HepG2 (cell line): ENCODE measurements at regions not wholly inside any gene's neighbourhood (a gene's known extent, or its start where the extent isn't known, plus 50 kb on each side); places are given as distances from the start of the nearest gene placed in this dataset.
A peak's percentile ranks its signal among the peaks of the same experiment; 100 is the strongest.

Source experiments
- ATF2 ChIP-seq: sonication (generic); formaldehyde crosslinking; IDR thresholded peaks from 2 replicates; pipeline ENCODE4 v1.4.0; 2020; ENCODE audit warnings: missing genetic modification reagents
- BATF2 ChIP-seq: sonication (generic); formaldehyde crosslinking; IDR thresholded peaks from 2 replicates; pipeline ENCODE4 v1.8.0; 2022; ENCODE audit warnings: mild to moderate bottlenecking, missing genetic modification reagents, moderate library complexity
- FOXK1 ChIP-seq: sonication (generic); formaldehyde crosslinking; IDR thresholded peaks from 2 replicates; pipeline ENCODE4 v1.4.0; 2020; ENCODE audit warnings: low read depth, missing genetic modification reagents, borderline replicate concordance
- FOXO4 ChIP-seq: sonication (generic); formaldehyde crosslinking; conservative IDR thresholded peaks from 2 replicates; pipeline ENCODE4 v1.8.1; 2023; ENCODE audit warnings: missing genetic modification reagents
- KLF11 ChIP-seq: IDR thresholded peaks from 2 replicates; pipeline ENCODE4 v1.6.1; 2016; ENCODE audit warnings: missing compliant biosample characterization
- MLLT10 ChIP-seq: sonication (generic); formaldehyde crosslinking; IDR thresholded peaks from 2 replicates; pipeline ENCODE4 v1.4.0; 2020; ENCODE audit warnings: missing genetic modification reagents
- MNT ChIP-seq: fragments of 450-650 bp; IDR thresholded peaks from 2 replicates; pipeline ENCODE4 v1.6.1; 2016
- RCOR2 ChIP-seq: IDR thresholded peaks from 2 replicates; pipeline ENCODE4 v1.6.1; 2016; ENCODE audit warnings: missing biosample characterization, missing genetic modification reagents
- RNF2 ChIP-seq: fragments of 450-650 bp; conservative IDR thresholded peaks from 2 replicates; pipeline ENCODE4 v1.6.1; 2016; ENCODE audit warnings: low read depth
- RNF219 ChIP-seq: sonication (generic); formaldehyde crosslinking; IDR thresholded peaks from 2 replicates; pipeline ENCODE4 v1.5.0; 2020; ENCODE audit warnings: mild to moderate bottlenecking, missing genetic modification reagents
- SAP130 ChIP-seq: IDR thresholded peaks from 2 replicates; pipeline ENCODE4 v1.6.1; 2016; ENCODE audit warnings: low read depth
- THYN1 ChIP-seq: sonication (generic); formaldehyde crosslinking; IDR thresholded peaks from 2 replicates; pipeline ENCODE4 v1.8.1; 2023; ENCODE audit warnings: low read depth, mild to moderate bottlenecking, moderate library complexity, missing genetic modification reagents, borderline replicate concordance
- XBP1 ChIP-seq: sonication (generic); formaldehyde crosslinking; IDR thresholded peaks from 2 replicates; pipeline ENCODE4 v1.5.0; 2020; ENCODE audit warnings: missing genetic modification reagents
- YEATS4 ChIP-seq: sonication (generic); formaldehyde crosslinking; IDR thresholded peaks from 2 replicates; pipeline ENCODE4 v1.4.0; 2020; ENCODE audit warnings: missing genetic modification reagents, borderline replicate concordance
- YY1 ChIP-seq: IDR thresholded peaks from 2 replicates; pipeline ENCODE4 v1.6.1; 2011; ENCODE audit warnings: low read length, low read depth, moderate library complexity, mild to moderate bottlenecking; ENCODE audit not compliant: insufficient read depth, insufficient replicate concordance
- ZBTB8A ChIP-seq: sonication (generic); formaldehyde crosslinking; IDR thresholded peaks from 2 replicates; pipeline ENCODE4 v1.4.0; 2020; ENCODE audit warnings: mild to moderate bottlenecking, low read depth, missing genetic modification reagents, borderline replicate concordance
- ZNF10 ChIP-seq: sonication (generic); formaldehyde crosslinking; IDR thresholded peaks from 2 replicates; pipeline ENCODE4 v1.4.0; 2020; ENCODE audit warnings: mild to moderate bottlenecking, low read depth, missing genetic modification reagents, borderline replicate concordance
- ZNF274 ChIP-seq: sonication (generic); formaldehyde crosslinking; IDR thresholded peaks from 2 replicates; pipeline ENCODE4 v1.5.1; 2020; ENCODE audit warnings: mild to moderate bottlenecking, missing genetic modification reagents
- ZNF501 ChIP-seq: sonication (generic); formaldehyde crosslinking; IDR thresholded peaks from 2 replicates; pipeline ENCODE4 v1.5.1; 2020; ENCODE audit warnings: mild to moderate bottlenecking, moderate library complexity, missing genetic modification reagents
- ZNF550 ChIP-seq: sonication (generic); formaldehyde crosslinking; IDR thresholded peaks from 2 replicates; pipeline ENCODE4 v1.4.0; 2020; ENCODE audit warnings: mild to moderate bottlenecking, missing genetic modification reagents, borderline replicate concordance
- ZNF709 ChIP-seq: sonication (generic); formaldehyde crosslinking; IDR thresholded peaks from 2 replicates; pipeline ENCODE4 v1.5.0; 2020; ENCODE audit warnings: mild to moderate bottlenecking, missing genetic modification reagents
- ZNF747 ChIP-seq: sonication (generic); formaldehyde crosslinking; IDR thresholded peaks from 2 replicates; pipeline ENCODE4 v1.8.1; 2023; ENCODE audit warnings: missing genetic modification reagents, mild to moderate bottlenecking, borderline replicate concordance
- ZNF773 ChIP-seq: sonication (generic); formaldehyde crosslinking; IDR thresholded peaks from 2 replicates; pipeline ENCODE4 v1.4.0; 2020; ENCODE audit warnings: missing genetic modification reagents, borderline replicate concordance
- ZNF784 ChIP-seq: sonication (generic); formaldehyde crosslinking; IDR thresholded peaks from 2 replicates; pipeline ENCODE4 v1.5.1; 2020; ENCODE audit warnings: missing genetic modification reagents, mild to moderate bottlenecking, borderline replicate concordance

GRCh38 chr5:155460501-155460931 is 447.0 kb downstream of the KIF4B start (continued):
- peak; percentile 60; the same call in 1 of the 2 replicates for TF ChIP-seq KLF11
- peak; percentile 72; the same call in 1 of the 2 replicates for TF ChIP-seq RCOR2 (CRISPR knock-in tag)
- no peak for TF ChIP-seq ZNF501 (CRISPR knock-in tag)
- no peak for TF ChIP-seq ZNF709 (CRISPR knock-in tag)
- no peak for TF ChIP-seq RNF2
- TF ChIP-seq MLLT10 (CRISPR knock-in tag) = no peak
- no peak for TF ChIP-seq BATF2 (CRISPR knock-in tag)
- TF ChIP-seq RNF219 (CRISPR knock-in tag) = no peak
- TF ChIP-seq XBP1 = no peak
- TF ChIP-seq ATF2 (CRISPR knock-in tag) = peak; percentile 67
- no peak for TF ChIP-seq FOXO4 (CRISPR knock-in tag)
- no peak for TF ChIP-seq ZNF274
- TF ChIP-seq ZNF747 (CRISPR knock-in tag) = no peak
- TF ChIP-seq ZNF773 (CRISPR knock-in tag) = no peak
- no peak for TF ChIP-seq THYN1 (CRISPR knock-in tag)
- TF ChIP-seq ZBTB8A = no peak
- no peak for TF ChIP-seq YY1
- TF ChIP-seq FOXK1 (CRISPR knock-in tag) = peak; percentile 91
- no peak for TF ChIP-seq ZNF784
- no peak for TF ChIP-seq ZNF550
- peak; percentile 64; the same call in 1 of the 2 replicates for TF ChIP-seq YEATS4
- TF ChIP-seq SAP130 (CRISPR knock-in tag) = peak; percentile 63
- TF ChIP-seq MNT = no peak
- no peak for TF ChIP-seq ZNF10 (CRISPR knock-in tag)
